Activated naive CD4-positive, alpha-beta T cell treated with anti-CD3 and anti-CD28 coated beads, Interleukin-2, amount 10 ng/mL, durations not matched to agents 7 days and 5 days (primary cell): ENCODE measurements at regions not wholly inside any gene's neighbourhood (a gene's known extent, or its start where the extent isn't known, plus 50 kb on each side); places are given as distances from the start of the nearest gene placed in this dataset.
"Not testable (repeated sequence)": the region's sequence is repeated elsewhere in the genome, so short reads cannot be mapped to it uniquely, and the experiment has no call there.

Source experiments
- CTCF ChIA-PET: fragments of 350-600 bp; sonication (Branson Sonifier 250); formaldehyde crosslinking; loops from one replicate; lab custom pipeline; 2021; ENCODE audit warnings: antibody characterized with exemption; lab: Charles Lee
- DNase-seq: peaks from one replicate; pipeline ENCODE4 v3.0.0-alpha.2; 2020
- H3K27ac Mint-ChIP-seq: one replicate; pipeline ENCODE4 v1.8.0; 2021; ENCODE audit warnings: mild to moderate bottlenecking, moderate library complexity, mixed read lengths
- H3K27me3 Mint-ChIP-seq: one replicate; pipeline ENCODE4 v1.8.0; 2021; ENCODE audit warnings: mild to moderate bottlenecking, mixed read lengths
- H3K36me3 Mint-ChIP-seq: one replicate; pipeline ENCODE4 v1.8.0; 2021; ENCODE audit warnings: mixed read lengths
- H3K4me1 Mint-ChIP-seq: one replicate; pipeline ENCODE4 v1.8.0; 2021; ENCODE audit warnings: mixed read lengths
- H3K4me3 Mint-ChIP-seq: one replicate; pipeline ENCODE4 v1.8.0; 2021; ENCODE audit warnings: mild to moderate bottlenecking, moderate library complexity, mixed read lengths
- H3K9me3 Mint-ChIP-seq: one replicate; pipeline ENCODE4 v1.8.0; 2021; ENCODE audit warnings: mixed read lengths

DNA sequence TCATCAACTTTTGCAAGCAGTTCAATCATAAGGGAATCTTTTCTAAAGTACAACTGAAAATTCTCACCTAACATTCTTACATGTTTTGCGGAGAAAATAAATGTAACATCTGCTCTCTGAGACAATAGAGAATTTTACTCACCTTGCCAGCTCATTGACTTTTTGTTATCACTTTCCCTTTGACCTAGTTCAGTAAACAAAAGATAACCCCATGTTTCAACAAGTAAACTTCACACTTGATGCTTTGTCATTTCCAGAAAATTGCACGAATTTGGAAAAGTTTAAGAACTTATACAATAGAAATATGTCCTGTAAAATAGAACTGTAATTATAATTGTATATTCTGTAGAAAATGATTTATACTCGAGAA, 1110.0 kb upstream of the ACVR2A start:
- Mint-ChIP-seq H3K4me1 (no peaks in the 10 kb centered on the region), H3K9me3 (no peaks in the 10 kb centered on the region), H3K27me3 (no peaks in the 10 kb centered on the region), H3K4me3 (no peak overlapping the region), H3K27ac (no peak overlapping the region), H3K36me3 (no peaks in the 10 kb centered on the region)
- CTCF ChIA-PET = no interaction called here
- DNase-seq = no peak

DNA sequence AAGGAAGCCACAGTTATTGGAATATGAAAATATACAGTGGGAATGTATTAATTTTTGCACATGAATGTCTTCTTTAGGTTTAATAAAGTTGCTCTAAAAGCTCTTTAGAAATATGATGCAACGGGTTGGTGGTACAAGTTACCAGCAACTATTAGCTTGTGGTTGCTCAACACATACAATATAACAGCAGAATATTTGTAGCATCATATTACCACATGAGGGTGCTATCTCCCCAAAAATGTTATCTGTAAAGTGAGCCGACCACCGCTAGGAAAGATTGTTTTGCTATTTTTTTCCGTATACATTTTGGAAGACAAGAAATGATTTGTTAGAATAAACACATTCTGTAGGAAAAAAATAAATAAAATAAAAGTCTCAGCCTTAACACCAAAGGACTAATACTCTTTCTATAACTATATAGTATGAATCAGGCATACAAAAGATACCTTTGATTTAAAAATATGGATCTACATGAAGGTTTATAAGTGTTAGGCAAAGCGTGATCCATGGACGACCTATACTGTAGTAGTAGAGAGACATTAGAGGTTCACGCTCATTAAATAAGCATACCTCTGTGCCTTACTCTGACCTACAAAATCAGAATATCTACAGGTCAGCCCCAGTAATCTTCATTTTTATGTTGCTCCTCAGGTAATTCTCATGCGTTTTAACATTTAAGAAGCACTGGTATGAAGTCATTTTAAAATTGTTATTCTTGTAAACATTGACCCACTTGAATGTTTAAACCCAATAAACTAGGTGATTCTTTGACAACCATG, 1110.6 kb upstream of the ACVR2A start:
- Mint-ChIP-seq H3K9me3 (no peaks in the 10 kb centered on the region), H3K27ac (no peak overlapping the region), H3K36me3 (no peaks in the 10 kb centered on the region), H3K4me3 (no peak overlapping the region), H3K27me3 (no peaks in the 10 kb centered on the region), H3K4me1 (no peaks in the 10 kb centered on the region)
- CTCF ChIA-PET = no interaction called here
- no peak for DNase-seq

DNA sequence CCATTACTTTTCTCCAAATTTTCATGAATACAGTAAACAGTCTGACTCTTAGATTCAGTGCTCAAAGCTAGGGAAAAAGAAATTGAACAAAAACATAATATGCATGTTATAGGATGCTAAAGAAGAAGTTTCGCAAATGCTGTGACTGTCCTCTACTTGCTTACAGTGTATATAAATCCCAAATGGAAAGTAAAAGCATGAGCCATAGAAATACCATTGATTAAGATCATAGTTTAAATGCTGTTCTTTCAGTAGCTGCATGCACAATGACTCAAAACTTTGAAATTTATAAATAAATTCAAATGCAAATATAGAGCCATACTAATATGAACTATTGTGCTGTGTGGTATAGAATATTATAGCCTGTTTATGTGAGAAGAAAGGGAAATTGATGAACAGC, 1113.9 kb upstream of the ACVR2A start:
- no peak overlapping the region for H3K27ac Mint-ChIP-seq
- DNase-seq = no peak
- no peaks in the 10 kb centered on the region for H3K4me1 Mint-ChIP-seq
- CTCF ChIA-PET = no interaction called here
- no peak overlapping the region for H3K4me3 Mint-ChIP-seq
- no peaks in the 10 kb centered on the region for H3K36me3 Mint-ChIP-seq
- H3K9me3 Mint-ChIP-seq = no peaks in the 10 kb centered on the region
- H3K27me3 Mint-ChIP-seq = no peaks in the 10 kb centered on the region

DNA sequence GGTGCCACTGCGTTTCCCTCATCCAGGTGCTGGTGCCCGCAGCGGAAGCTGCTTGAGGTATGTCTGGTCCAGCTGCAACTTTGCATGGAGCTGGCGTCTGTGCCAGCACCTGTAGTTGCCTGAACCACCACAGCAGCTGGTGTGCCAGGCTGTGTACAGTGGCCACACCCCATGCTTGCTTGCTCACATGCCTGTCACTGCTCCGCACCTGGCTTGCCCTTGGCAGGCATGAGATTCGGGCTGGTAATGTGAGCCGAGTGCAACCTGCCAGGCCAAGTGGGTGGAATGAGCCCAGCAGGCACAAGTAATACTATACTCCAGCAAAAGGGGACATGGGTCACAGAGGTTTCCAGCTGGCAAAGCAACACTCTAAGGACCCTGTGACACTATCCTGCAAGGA, 1123.3 kb upstream of the ACVR2A start:
- H3K27me3 Mint-ChIP-seq = no peaks in the 10 kb centered on the region
- CTCF ChIA-PET = no interaction called here
- H3K4me3 Mint-ChIP-seq = no peak overlapping the region
- no peaks in the 10 kb centered on the region for H3K36me3 Mint-ChIP-seq
- no peak overlapping the region for H3K27ac Mint-ChIP-seq
- no peak for DNase-seq
- H3K9me3 Mint-ChIP-seq = peaks cover 12% of the 10 kb centered on the region
- H3K4me1 Mint-ChIP-seq = no peaks in the 10 kb centered on the region

DNA sequence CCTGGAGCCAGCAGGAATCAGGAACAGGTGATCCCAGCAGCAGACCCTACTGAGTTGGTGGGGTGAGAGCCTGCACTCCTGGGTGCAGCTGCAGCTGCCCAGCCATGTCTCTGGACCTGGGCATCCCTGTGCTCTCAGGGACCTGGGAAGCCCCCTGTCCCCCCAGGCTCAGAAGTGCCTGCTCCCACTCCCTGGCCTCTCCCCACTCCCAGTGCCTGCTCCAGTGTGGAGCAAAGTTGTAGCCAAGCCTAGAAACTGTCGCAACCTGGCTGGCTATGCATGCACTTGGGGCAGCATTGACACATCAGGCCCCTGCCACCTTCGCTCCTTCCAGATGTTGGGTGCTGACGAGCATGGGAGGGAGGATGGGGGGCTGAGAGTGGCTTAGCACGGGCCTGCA, 1124.7 kb upstream of the ACVR2A start:
- CTCF ChIA-PET = no interaction called here
- H3K4me3 Mint-ChIP-seq = no peak overlapping the region

DNA sequence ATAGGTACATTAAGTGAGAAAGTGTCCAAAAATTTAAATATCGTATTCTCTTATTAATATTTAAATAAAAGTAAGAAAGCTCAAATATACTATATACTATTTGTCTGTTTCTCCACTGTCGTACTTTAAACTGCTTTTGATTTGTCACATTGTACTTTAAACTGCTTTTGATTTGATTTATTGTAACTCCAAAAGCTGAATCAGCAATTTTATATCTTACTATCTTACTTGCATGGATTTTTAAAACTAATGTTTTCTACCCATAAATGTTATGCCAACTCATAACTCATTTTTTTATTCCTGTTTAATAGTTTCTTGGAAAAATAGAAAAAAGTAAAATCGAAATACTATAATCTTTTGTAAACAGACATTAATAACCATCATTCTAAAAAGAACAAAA, 1128.2 kb upstream of the ACVR2A start:
- CTCF ChIA-PET = no interaction called here

More for the DNA sequence above, 1124.7 kb upstream of the ACVR2A start:
- no peak for DNase-seq
- Mint-ChIP-seq H3K36me3 (no peaks in the 10 kb centered on the region), H3K9me3 (peaks cover 12% of the 10 kb centered on the region), H3K27ac (no peak overlapping the region), H3K4me1 (no peaks in the 10 kb centered on the region), H3K27me3 (no peaks in the 10 kb centered on the region)

DNA sequence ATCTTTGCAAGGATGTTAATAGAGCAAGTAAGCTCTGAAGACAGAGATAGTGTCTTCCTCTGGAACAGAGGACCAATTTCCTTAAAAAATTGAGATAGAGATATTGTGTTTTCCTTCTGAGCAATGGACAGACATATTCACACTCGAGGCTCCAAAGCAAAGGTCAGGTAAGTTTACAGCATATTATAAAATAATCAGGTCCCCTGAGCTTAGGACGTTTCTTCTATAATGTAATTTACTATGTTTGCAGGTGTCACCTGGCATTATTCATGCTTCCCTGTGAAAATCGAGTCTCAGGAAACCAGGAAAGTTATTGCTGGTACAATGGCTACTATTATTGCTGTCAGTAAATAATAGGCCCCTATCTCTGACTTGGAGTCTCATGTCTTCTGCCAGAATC, 1135.8 kb upstream of the ACVR2A start:
- peaks cover 6% of the 10 kb centered on the region for H3K9me3 Mint-ChIP-seq
- no peak overlapping the region for H3K4me3 Mint-ChIP-seq
- no peak overlapping the region for H3K27ac Mint-ChIP-seq

More for the DNA sequence above, 1128.2 kb upstream of the ACVR2A start:
- Mint-ChIP-seq H3K9me3 (peaks cover 6% of the 10 kb centered on the region), H3K4me3 (no peak overlapping the region), H3K4me1 (no peaks in the 10 kb centered on the region), H3K27me3 (no peaks in the 10 kb centered on the region), H3K27ac (no peak overlapping the region), H3K36me3 (no peaks in the 10 kb centered on the region)
- DNase-seq = no peak

DNA sequence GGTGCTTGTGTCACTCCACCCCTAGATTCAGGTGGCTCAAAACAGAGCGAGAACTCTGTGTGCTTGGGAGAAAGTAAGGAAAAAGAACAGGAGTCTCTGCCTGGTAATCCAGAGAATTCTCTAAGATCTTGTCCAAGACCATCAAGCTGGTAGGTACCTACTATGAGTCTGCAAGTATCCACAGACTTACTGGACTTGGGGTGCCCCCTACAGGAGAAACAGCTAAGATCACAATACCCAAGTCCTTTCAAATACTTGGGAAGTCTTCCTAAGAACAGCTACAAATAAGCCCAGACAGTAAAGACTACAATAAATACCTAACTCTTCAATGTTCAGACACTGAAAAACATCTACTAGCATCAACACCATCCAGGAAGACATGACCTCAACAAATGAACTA, 1143.6 kb upstream of the ACVR2A start:
- H3K9me3 Mint-ChIP-seq = peaks cover 22% of the 10 kb centered on the region
- DNase-seq = no peak
- H3K4me3 Mint-ChIP-seq = no peak overlapping the region
- H3K4me1 Mint-ChIP-seq = no peaks in the 10 kb centered on the region
- no peak overlapping the region for H3K27ac Mint-ChIP-seq
- no peaks in the 10 kb centered on the region for H3K27me3 Mint-ChIP-seq
- CTCF ChIA-PET = interaction anchor here (0.6 kb wide), 1 partner anchor 270 kb away, joined by 3 read pairs; no protein-coding TSS in a partner anchor
- H3K36me3 Mint-ChIP-seq = no peaks in the 10 kb centered on the region

More for the DNA sequence above, 1135.8 kb upstream of the ACVR2A start:
- no peaks in the 10 kb centered on the region for H3K4me1 Mint-ChIP-seq
- no peak for DNase-seq
- no peaks in the 10 kb centered on the region for H3K36me3 Mint-ChIP-seq
- CTCF ChIA-PET = no interaction called here
- no peaks in the 10 kb centered on the region for H3K27me3 Mint-ChIP-seq

DNA sequence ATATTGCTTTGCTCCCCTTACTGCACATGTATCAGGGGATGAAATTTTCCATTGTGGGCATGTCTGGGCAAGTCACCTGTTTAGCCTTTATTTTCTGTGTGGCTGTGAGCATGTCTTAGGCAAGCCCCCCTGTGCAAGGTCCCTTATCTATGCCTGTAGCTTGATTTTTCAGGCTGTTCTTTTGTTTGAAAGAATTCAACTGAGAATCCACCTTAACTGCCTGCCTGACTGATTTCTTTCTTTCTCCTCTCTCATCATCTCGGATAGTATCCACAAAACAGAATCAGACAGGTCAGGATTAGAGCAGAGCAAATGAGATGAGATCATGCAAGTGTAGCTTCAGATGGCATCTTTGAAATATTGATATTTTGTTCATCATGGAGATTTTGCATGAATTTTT, 1147.5 kb upstream of the ACVR2A start:
- CTCF ChIA-PET = no interaction called here
- H3K27ac Mint-ChIP-seq = no peak overlapping the region
- DNase-seq = no peak
- no peaks in the 10 kb centered on the region for H3K27me3 Mint-ChIP-seq
- H3K9me3 Mint-ChIP-seq = peaks cover 17% of the 10 kb centered on the region
- no peaks in the 10 kb centered on the region for H3K36me3 Mint-ChIP-seq
- H3K4me3 Mint-ChIP-seq = no peak overlapping the region
- H3K4me1 Mint-ChIP-seq = no peaks in the 10 kb centered on the region

DNA sequence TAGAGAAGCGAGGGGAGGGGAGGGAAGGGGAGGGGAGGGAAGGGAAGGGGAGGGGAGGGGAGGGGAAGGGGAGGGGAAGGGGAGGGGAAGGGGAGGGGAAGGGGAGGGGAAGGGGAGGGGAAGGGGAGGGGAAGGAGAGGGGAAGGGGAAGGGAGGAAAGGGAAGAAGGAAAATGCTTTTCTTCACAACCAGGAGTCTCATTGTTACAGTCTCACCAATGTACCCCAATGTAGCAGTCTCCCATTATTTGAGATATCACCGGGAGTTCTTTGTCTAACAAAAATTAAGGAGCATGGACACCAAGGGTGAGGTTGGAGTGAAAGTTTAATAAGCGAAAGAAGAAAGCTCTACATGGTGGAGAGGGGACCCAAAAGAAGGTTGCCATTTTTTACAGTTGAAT, 1148.0 kb upstream of the ACVR2A start:
- CTCF ChIA-PET = not testable (repeated sequence)

DNA sequence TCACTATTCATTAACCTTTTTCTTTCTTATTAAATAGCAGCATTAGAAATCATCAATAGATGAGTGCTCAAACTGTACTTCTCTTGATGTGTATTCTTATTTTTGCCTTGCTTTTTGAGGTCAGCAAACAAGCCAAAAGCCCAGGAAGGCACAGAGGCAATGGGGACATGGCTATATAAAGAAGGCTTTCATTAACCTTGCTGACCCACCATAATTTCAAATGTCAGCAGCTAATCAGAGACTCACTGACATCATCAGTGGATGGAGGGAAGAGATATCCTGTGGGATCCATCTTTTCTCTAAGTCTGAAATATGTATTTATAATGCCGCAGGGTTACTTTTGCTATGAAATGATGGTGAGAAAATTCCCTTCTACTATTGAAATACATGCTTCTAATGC, 1162.8 kb upstream of the ACVR2A start:
- Mint-ChIP-seq H3K36me3 (no peaks in the 10 kb centered on the region), H3K9me3 (peaks cover 2% of the 10 kb centered on the region), H3K4me3 (no peak overlapping the region), H3K4me1 (no peaks in the 10 kb centered on the region), H3K27me3 (no peaks in the 10 kb centered on the region), H3K27ac (no peak overlapping the region)
- CTCF ChIA-PET = no interaction called here
- DNase-seq = no peak

More for the DNA sequence above, 1148.0 kb upstream of the ACVR2A start:
- H3K36me3 Mint-ChIP-seq, H3K27ac Mint-ChIP-seq, DNase-seq, H3K27me3 Mint-ChIP-seq, H3K4me3 Mint-ChIP-seq, H3K4me1 Mint-ChIP-seq: not testable (repeated sequence)
- H3K9me3 Mint-ChIP-seq = peaks cover 17% of the 10 kb centered on the region

DNA sequence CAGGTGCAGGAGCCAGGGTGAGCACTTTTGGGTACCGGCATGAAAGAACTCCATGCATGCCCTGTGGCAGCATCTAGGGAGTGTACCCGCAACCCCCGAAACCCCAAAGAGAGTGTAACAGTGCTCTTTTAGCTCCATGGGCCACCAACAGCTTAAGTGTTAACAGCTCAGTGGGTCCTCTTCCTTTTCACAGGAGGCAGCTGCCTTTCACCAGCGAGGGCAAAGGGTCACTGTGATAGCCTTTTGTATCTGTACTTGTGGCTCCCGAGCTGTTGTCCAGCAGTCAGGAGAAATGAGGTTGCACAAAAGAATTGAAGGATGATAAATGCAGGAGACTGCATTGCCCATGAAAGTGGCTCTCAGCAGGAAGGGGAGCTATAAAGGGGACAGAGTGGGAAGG, 1166.3 kb upstream of the ACVR2A start:
- Mint-ChIP-seq H3K27ac (no peak overlapping the region), H3K27me3 (no peaks in the 10 kb centered on the region), H3K36me3 (no peaks in the 10 kb centered on the region), H3K4me1 (no peaks in the 10 kb centered on the region), H3K9me3 (peaks cover 2% of the 10 kb centered on the region), H3K4me3 (no peak overlapping the region)
- no peak for DNase-seq
- CTCF ChIA-PET = no interaction called here

DNA sequence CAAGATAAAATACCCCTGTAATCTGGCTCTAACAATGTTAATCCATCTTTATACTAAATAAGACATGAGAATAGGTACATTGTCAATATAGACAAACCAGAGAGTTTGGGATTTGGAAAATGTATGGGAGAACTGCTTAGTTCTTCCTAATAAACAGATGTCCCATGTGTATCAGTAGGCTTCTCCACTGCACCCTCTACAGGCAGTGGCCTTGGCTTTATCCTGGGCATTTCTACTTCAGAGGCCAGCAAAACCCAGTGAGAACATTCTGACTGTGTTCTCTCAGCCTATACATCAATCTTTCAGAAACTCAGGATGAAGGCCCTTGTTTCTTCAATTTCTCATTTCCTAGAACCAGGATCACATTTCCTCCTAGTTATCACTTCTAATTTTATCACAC, 1167.5 kb upstream of the ACVR2A start:
- no peak overlapping the region for H3K4me3 Mint-ChIP-seq
- no peaks in the 10 kb centered on the region for H3K27me3 Mint-ChIP-seq
- DNase-seq = no peak
- H3K9me3 Mint-ChIP-seq = no peaks in the 10 kb centered on the region
- CTCF ChIA-PET = no interaction called here
- no peaks in the 10 kb centered on the region for H3K4me1 Mint-ChIP-seq
- no peaks in the 10 kb centered on the region for H3K36me3 Mint-ChIP-seq
- H3K27ac Mint-ChIP-seq = no peak overlapping the region

DNA sequence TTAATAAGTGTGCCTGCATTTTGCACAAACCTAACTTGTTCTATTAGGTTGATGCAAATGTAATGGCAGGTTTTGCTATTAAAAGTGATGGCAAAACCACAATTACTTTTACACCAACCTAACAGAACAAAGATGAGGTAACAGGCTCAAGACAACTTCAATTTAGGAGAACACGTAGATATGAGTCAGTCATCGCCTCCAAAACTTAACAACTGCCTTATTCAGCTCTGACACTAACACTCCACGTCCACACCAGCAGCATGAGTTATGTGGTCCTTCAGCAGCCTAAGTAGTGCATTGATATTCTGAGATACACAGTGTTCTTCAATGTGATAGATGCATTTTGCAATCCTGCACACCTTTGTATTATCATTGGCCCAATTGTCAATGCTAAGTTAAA, 1175.1 kb upstream of the ACVR2A start:
- CTCF ChIA-PET = no interaction called here
- no peaks in the 10 kb centered on the region for H3K4me1 Mint-ChIP-seq
- H3K4me3 Mint-ChIP-seq = no peak overlapping the region

DNA sequence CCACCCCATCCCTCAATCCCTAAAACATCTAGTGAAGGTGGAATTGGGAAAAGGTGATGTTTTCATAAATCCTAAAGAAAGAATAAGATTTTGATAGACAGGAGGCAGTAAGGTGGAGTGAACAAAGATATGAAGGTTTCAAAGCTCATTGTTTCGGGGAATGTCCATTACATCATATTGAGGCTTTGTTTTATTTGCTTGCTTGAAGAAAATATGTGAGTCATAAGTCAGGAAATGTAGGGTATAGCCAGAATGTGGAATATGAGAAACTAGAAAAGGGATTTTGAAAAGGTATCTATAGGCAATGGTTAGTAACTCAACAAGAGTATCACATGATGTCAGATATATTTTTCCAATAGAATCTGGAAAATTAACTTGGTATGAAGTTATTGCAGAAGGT, 1178.5 kb upstream of the ACVR2A start:
- CTCF ChIA-PET = no interaction called here
- Mint-ChIP-seq H3K36me3 (no peaks in the 10 kb centered on the region), H3K27ac (no peak overlapping the region), H3K4me3 (no peak overlapping the region), H3K9me3 (no peaks in the 10 kb centered on the region), H3K27me3 (no peaks in the 10 kb centered on the region), H3K4me1 (no peaks in the 10 kb centered on the region)
- no peak for DNase-seq

More for the DNA sequence above, 1175.1 kb upstream of the ACVR2A start:
- no peak overlapping the region for H3K27ac Mint-ChIP-seq
- no peaks in the 10 kb centered on the region for H3K27me3 Mint-ChIP-seq
- DNase-seq = no peak
- no peaks in the 10 kb centered on the region for H3K36me3 Mint-ChIP-seq
- H3K9me3 Mint-ChIP-seq = no peaks in the 10 kb centered on the region
